ENCODE measurements at regions not wholly inside any gene's neighbourhood (a gene's known extent, or its start where the extent isn't known, plus 50 kb on each side); places are given as distances from the start of the nearest gene placed in this dataset.

- TF ChIP-seq, protein P1, sequence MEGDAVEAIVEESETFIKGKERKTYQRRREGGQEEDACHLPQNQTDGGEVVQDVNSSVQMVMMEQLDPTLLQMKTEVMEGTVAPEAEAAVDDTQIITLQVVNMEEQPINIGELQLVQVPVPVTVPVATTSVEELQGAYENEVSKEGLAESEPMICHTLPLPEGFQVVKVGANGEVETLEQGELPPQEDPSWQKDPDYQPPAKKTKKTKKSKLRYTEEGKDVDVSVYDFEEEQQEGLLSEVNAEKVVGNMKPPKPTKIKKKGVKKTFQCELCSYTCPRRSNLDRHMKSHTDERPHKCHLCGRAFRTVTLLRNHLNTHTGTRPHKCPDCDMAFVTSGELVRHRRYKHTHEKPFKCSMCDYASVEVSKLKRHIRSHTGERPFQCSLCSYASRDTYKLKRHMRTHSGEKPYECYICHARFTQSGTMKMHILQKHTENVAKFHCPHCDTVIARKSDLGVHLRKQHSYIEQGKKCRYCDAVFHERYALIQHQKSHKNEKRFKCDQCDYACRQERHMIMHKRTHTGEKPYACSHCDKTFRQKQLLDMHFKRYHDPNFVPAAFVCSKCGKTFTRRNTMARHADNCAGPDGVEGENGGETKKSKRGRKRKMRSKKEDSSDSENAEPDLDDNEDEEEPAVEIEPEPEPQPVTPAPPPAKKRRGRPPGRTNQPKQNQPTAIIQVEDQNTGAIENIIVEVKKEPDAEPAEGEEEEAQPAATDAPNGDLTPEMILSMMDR (IDR thresholded peaks at IDR 0.05), result no peak
- TF ChIP-seq POLR2A (IDR thresholded peaks at IDR 0.05), result no peak
Observed at GRCh38 chr5:42108468-42108867, 183.4 kb downstream of the FBXO4 start.
